ENCODE measurements at regions not wholly inside any gene's neighbourhood (a gene's known extent, or its start where the extent isn't known, plus 50 kb on each side); places are given as distances from the start of the nearest gene placed in this dataset.

GRCh38 chr9:88810826-88811225 lies 180.4 kb upstream of the S1PR3 start:
- H3K4me3 ChIP-seq (ENCODE audit: low read depth, low read length) = no peak overlapping the region

GRCh38 chr9:88811511-88811910 lies 179.8 kb upstream of the S1PR3 start:
- TF ChIP-seq CTCF (IDR thresholded peaks at IDR 0.05; ENCODE audit: borderline replicate concordance, insufficient read depth, low read depth, low read length) = no peak
- no peak overlapping the region for H3K4me3 ChIP-seq (ENCODE audit: low read depth, low read length)

More at GRCh38 chr9:88810826-88811225, 180.4 kb upstream of the S1PR3 start:
- TF ChIP-seq CTCF (IDR thresholded peaks at IDR 0.05; ENCODE audit: borderline replicate concordance, insufficient read depth, low read depth, low read length) = no peak

- no peak for TF ChIP-seq CTCF (IDR thresholded peaks at IDR 0.05; ENCODE audit: borderline replicate concordance, insufficient read depth, low read depth, low read length)
- H3K4me3 ChIP-seq (ENCODE audit: low read depth, low read length) = no peak overlapping the region
Measured at GRCh38 chr9:88812938-88813637, 178.2 kb upstream of the S1PR3 start.

GRCh38 chr9:88813638-88814209 lies 177.5 kb upstream of the S1PR3 start:
- TF ChIP-seq CTCF (IDR thresholded peaks at IDR 0.05; ENCODE audit: borderline replicate concordance, insufficient read depth, low read depth, low read length) = no peak
- H3K4me3 ChIP-seq (ENCODE audit: low read depth, low read length) = no peak overlapping the region

- no peak for TF ChIP-seq CTCF (IDR thresholded peaks at IDR 0.05; ENCODE audit: borderline replicate concordance, insufficient read depth, low read depth, low read length)
- H3K4me3 ChIP-seq (ENCODE audit: low read depth, low read length) = no peak overlapping the region
Measured at GRCh38 chr9:88814577-88814976, 176.7 kb upstream of the S1PR3 start.

- TF ChIP-seq CTCF (IDR thresholded peaks at IDR 0.05; ENCODE audit: borderline replicate concordance, insufficient read depth, low read depth, low read length) = no peak
- H3K4me3 ChIP-seq (ENCODE audit: low read depth, low read length) = no peak overlapping the region
Measured at GRCh38 chr9:88816141-88816540, 175.1 kb upstream of the S1PR3 start.

GRCh38 chr9:88816591-88816990 lies 174.7 kb upstream of the S1PR3 start:
- H3K4me3 ChIP-seq (ENCODE audit: low read depth, low read length) = no peak overlapping the region
- no peak for TF ChIP-seq CTCF (IDR thresholded peaks at IDR 0.05; ENCODE audit: borderline replicate concordance, insufficient read depth, low read depth, low read length)
